DND-41 (cell line): ENCODE measurements at regions not wholly inside any gene's neighbourhood (a gene's known extent, or its start where the extent isn't known, plus 50 kb on each side); places are given as distances from the start of the nearest gene placed in this dataset.

Experiments used
- ATAC-seq: fragments of 200-7000 bp; cut with Tn5 transposase; 3 replicates; pipeline ENCODE4 v1.9.1; 2021; ENCODE audit warnings: low read depth; ENCODE audit not compliant: insufficient read depth
- DNase-seq: peaks from one replicate; pipeline ENCODE4 v3.0.0-alpha.2; 2020
- H2AFZ ChIP-seq: 2 replicates; pipeline ENCODE4 v1.6.0; 2012; ENCODE audit warnings: low read depth, low read length
- H3K27ac ChIP-seq: 2 replicates; pipeline ENCODE4 v1.5.1; 2012; ENCODE audit warnings: low read length, inconsistent platforms
- H3K27me3 ChIP-seq: fragments of 200-600 bp; sonication (generic); 2 replicates; pipeline ENCODE4 v1.6.0; 2012; ENCODE audit warnings: low read length, mild to moderate bottlenecking, inconsistent platforms; ENCODE audit not compliant: insufficient read depth, poor library complexity
- H3K36me3 ChIP-seq: 2 replicates; pipeline ENCODE4 v1.5.1; 2012; ENCODE audit warnings: low read length, inconsistent platforms; ENCODE audit not compliant: insufficient read depth
- H3K4me1 ChIP-seq: 2 replicates; pipeline ENCODE4 v1.5.1; 2012; ENCODE audit warnings: mild to moderate bottlenecking, low read length; ENCODE audit not compliant: insufficient read depth
- H3K4me2 ChIP-seq: 2 replicates; pipeline ENCODE4 v1.6.0; 2012; ENCODE audit warnings: mild to moderate bottlenecking, moderate library complexity, low read length, inconsistent platforms; ENCODE audit not compliant: insufficient read depth
- H3K4me3 ChIP-seq, 2 experiments: fragments of 200-600 bp in 1 of 2; shearing (Covaris generic) in 1 of 2; 2 replicates each; pipeline ENCODE4 v1.5.1; 2012 to 2016; ENCODE audit warnings: inconsistent platforms in 2 of 2, low read length in 2 of 2, mild to moderate bottlenecking in 2 of 2, low read depth in 1 of 2, moderate library complexity in 1 of 2
- H3K79me2 ChIP-seq: 2 replicates; pipeline ENCODE4 v1.6.0; 2012; ENCODE audit warnings: low read length, inconsistent platforms; ENCODE audit not compliant: insufficient read depth
- H3K9ac ChIP-seq: 2 replicates; pipeline ENCODE4 v1.6.0; 2012; ENCODE audit warnings: low read depth, mild to moderate bottlenecking, inconsistent platforms, low read length, moderate library complexity
- H3K9me3 ChIP-seq: 2 replicates; pipeline ENCODE4 v1.5.1; 2012; ENCODE audit warnings: low read length, moderate library complexity, mild to moderate bottlenecking, inconsistent platforms; ENCODE audit not compliant: insufficient read depth, severe bottlenecking
- H4K20me1 ChIP-seq: 2 replicates; pipeline ENCODE4 v1.6.0; 2012; ENCODE audit warnings: low read length; ENCODE audit not compliant: insufficient read depth
- EZH2 ChIP-seq: IDR thresholded peaks from 3 replicates; pipeline ENCODE4 v1.6.1; 2012; ENCODE audit warnings: borderline replicate concordance, low read depth, mild to moderate bottlenecking, moderate library complexity, low read length, inconsistent platforms; ENCODE audit not compliant: severe bottlenecking
- TF ChIP-seq, protein P1 (sequence below): IDR thresholded peaks from 2 replicates; pipeline ENCODE4 v1.5.1; 2012; ENCODE audit warnings: borderline replicate concordance, low read length, moderate library complexity, mild to moderate bottlenecking; ENCODE audit not compliant: poor library complexity, severe bottlenecking; ENCODE audit errors: extremely low read depth

DNA sequence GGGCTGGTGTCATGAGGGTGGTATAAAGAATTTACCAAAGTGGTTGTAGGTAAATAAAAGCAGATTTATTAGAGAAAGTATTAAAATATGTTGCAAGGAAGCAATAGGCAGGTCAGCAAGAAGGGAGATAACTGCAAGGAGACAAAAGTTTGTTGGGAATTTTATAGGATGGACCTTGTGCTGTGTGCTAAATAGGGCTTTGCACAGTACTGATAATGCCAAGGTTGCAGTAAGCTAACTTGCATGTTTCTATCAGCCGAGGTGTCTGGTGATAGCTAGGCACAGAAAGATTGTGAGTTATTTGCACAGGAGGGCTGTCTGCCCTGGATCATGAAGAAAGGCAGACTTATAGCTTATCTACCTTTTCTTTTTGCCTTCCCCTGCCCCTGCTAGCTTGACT, 102.5 kb upstream of the SPRED1 start:
- peaks cover 3% of the 10 kb centered on the region for H3K9me3 ChIP-seq
- no peaks in the 10 kb centered on the region for H3K36me3 ChIP-seq
- H3K27me3 ChIP-seq: no peaks in the 10 kb centered on the region
- H3K4me2 ChIP-seq: no peak overlapping the region
- ATAC-seq: no peak
- H2AFZ ChIP-seq: no peak overlapping the region
- no peaks in the 10 kb centered on the region for H4K20me1 ChIP-seq
- no peak overlapping the region for H3K27ac ChIP-seq
- H3K4me1 ChIP-seq: no peaks in the 10 kb centered on the region
- H3K4me3 ChIP-seq: no peak overlapping the region
- no peak for DNase-seq
- no peak overlapping the region for H3K9ac ChIP-seq
- TF ChIP-seq, protein P1, sequence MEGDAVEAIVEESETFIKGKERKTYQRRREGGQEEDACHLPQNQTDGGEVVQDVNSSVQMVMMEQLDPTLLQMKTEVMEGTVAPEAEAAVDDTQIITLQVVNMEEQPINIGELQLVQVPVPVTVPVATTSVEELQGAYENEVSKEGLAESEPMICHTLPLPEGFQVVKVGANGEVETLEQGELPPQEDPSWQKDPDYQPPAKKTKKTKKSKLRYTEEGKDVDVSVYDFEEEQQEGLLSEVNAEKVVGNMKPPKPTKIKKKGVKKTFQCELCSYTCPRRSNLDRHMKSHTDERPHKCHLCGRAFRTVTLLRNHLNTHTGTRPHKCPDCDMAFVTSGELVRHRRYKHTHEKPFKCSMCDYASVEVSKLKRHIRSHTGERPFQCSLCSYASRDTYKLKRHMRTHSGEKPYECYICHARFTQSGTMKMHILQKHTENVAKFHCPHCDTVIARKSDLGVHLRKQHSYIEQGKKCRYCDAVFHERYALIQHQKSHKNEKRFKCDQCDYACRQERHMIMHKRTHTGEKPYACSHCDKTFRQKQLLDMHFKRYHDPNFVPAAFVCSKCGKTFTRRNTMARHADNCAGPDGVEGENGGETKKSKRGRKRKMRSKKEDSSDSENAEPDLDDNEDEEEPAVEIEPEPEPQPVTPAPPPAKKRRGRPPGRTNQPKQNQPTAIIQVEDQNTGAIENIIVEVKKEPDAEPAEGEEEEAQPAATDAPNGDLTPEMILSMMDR: no peak
- TF ChIP-seq EZH2: no peak
- H3K79me2 ChIP-seq: no peaks in the 10 kb centered on the region

DNA sequence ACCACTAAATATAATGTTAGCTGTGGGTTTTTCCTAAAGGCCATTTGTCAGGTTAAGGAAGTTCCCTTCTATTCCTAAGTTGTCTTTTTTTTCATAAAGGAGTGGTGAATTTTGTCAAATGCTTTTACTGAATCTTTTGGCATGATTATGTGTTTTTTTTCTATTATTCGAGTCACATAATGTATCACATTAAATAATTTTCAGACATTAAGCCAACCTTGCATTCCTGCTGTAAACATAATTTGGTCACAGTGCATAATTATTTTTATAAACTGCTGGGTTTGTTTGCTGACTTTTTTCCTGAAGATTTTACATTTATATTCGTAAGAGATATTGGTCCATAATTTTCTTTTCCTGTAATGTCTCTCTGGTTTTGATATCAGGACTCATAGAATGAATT, 101.8 kb upstream of the SPRED1 start:
- no peak for ATAC-seq
- no peaks in the 10 kb centered on the region for H3K79me2 ChIP-seq
- no peak overlapping the region for H3K9ac ChIP-seq

DNA sequence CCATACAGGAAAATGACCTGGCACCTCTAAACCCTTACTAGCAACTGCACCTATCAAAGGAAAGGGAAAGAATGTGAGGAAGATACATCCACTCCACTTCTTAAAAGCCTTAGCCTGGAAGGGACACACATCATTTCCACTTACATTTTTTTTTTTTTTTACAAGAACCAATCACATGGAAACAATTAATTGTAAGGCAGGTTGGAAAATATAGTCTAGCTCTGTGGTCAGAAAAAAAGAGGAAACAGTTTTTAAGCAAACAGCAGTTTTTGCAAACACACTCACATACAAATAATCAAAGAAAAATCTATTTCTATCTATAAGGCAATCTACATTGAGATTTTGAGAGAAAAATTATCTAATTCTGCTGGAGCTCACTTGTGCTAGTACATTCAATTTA, 98.9 kb upstream of the SPRED1 start:
- H3K4me1 ChIP-seq: no peaks in the 10 kb centered on the region
- H3K9me3 ChIP-seq: peaks cover 3% of the 10 kb centered on the region
- no peaks in the 10 kb centered on the region for H4K20me1 ChIP-seq
- no peaks in the 10 kb centered on the region for H3K27me3 ChIP-seq
- H3K4me3 ChIP-seq: no peak overlapping the region
- TF ChIP-seq EZH2: no peak
- TF ChIP-seq, protein P1: no peak
- no peak for ATAC-seq
- H3K9ac ChIP-seq: no peak overlapping the region
- no peak overlapping the region for H3K4me2 ChIP-seq
- H3K27ac ChIP-seq: no peak overlapping the region
- DNase-seq: no peak
- no peaks in the 10 kb centered on the region for H3K36me3 ChIP-seq
- no peaks in the 10 kb centered on the region for H3K79me2 ChIP-seq
- H2AFZ ChIP-seq: no peak overlapping the region

More for the DNA sequence above, 101.8 kb upstream of the SPRED1 start:
- Histone ChIP-seq H3K4me2 (no peak overlapping the region), H3K4me3 (no peak overlapping the region), H3K27ac (no peak overlapping the region), H2AFZ (no peak overlapping the region), H3K27me3 (no peaks in the 10 kb centered on the region), H3K9me3 (peaks cover 3% of the 10 kb centered on the region), H3K4me1 (no peaks in the 10 kb centered on the region), H3K36me3 (no peaks in the 10 kb centered on the region), H4K20me1 (no peaks in the 10 kb centered on the region)
- no peak for DNase-seq
- TF ChIP-seq EZH2: no peak
- TF ChIP-seq, protein P1: no peak

DNA sequence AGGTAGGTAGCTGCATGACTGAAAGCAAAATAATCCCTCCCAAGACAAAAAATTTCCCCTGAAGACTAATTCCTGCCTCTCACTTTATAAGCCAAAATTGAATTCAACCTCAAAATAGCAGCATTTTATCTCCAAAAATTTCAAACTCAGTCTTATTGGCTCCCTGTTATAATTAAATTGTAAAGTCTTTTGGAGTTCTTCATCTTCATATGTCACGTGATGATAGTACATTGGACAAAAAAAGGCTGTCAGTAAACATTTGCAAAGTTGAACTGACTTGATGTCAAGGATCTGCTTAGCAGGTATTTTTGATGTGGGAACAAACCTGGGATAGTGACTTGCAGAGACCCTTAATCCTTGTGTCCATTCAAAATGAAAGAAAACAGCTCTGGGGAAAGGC, 98.4 kb upstream of the SPRED1 start:
- TF ChIP-seq EZH2: no peak
- TF ChIP-seq, protein P1: no peak
- DNase-seq: no peak
- H3K27ac ChIP-seq: no peak overlapping the region
- H3K27me3 ChIP-seq: no peaks in the 10 kb centered on the region
- no peak overlapping the region for H3K4me3 ChIP-seq
- no peak overlapping the region for H3K4me2 ChIP-seq
- no peaks in the 10 kb centered on the region for H3K4me1 ChIP-seq
- H3K36me3 ChIP-seq: no peaks in the 10 kb centered on the region
- H3K9me3 ChIP-seq: peaks cover 3% of the 10 kb centered on the region
- H3K79me2 ChIP-seq: no peaks in the 10 kb centered on the region
- H2AFZ ChIP-seq: no peak overlapping the region
- ATAC-seq: no peak
- H4K20me1 ChIP-seq: no peaks in the 10 kb centered on the region
- H3K9ac ChIP-seq: no peak overlapping the region
